GM12872 (cell line): ENCODE measurements at regions not wholly inside any gene's neighbourhood (a gene's known extent, or its start where the extent isn't known, plus 50 kb on each side); places are given as distances from the start of the nearest gene placed in this dataset.

ENCODE experiments used
- CTCF ChIP-seq: IDR thresholded peaks from 3 replicates; pipeline ENCODE4 v1.5.1; 2011; ENCODE audit warnings: low read depth, mild to moderate bottlenecking, low read length, moderate library complexity; ENCODE audit not compliant: insufficient read depth

GRCh38 chr2:224222291-224222690 lies 179.6 kb downstream of the FAM124B start:
- no peak for TF ChIP-seq CTCF

GRCh38 chr2:224221455-224221913 lies 180.4 kb downstream of the FAM124B start:
- no peak for TF ChIP-seq CTCF

GRCh38 chr2:224220586-224221255 lies 181.2 kb downstream of the FAM124B start:
- TF ChIP-seq CTCF, result no peak

GRCh38 chr2:224219781-224220180 lies 180.7 kb upstream of the SERPINE2 start:
- TF ChIP-seq CTCF, result no peak

- TF ChIP-seq CTCF, result no peak
Measured at GRCh38 chr2:224217962-224218347, 178.9 kb upstream of the SERPINE2 start.

- TF ChIP-seq CTCF, result no peak
Measured at GRCh38 chr2:224217233-224217961, 178.3 kb upstream of the SERPINE2 start.

- no peak for TF ChIP-seq CTCF
Measured at GRCh38 chr2:224213396-224213795, 174.3 kb upstream of the SERPINE2 start.
